ENCODE measurements at regions not wholly inside any gene's neighbourhood (a gene's known extent, or its start where the extent isn't known, plus 50 kb on each side); places are given as distances from the start of the nearest gene placed in this dataset.

- no peak for TF ChIP-seq CTCF (IDR thresholded peaks at IDR 0.05)
- no peak for TF ChIP-seq POLR2AphosphoS5 (IDR thresholded peaks at IDR 0.05; ENCODE audit: low read depth, low read length)
- no peak for TF ChIP-seq TCF7L2 (IDR thresholded peaks at IDR 0.05; ENCODE audit: low read depth, low read length)
- TF ChIP-seq SIN3A (IDR thresholded peaks at IDR 0.05; ENCODE audit: borderline replicate concordance, insufficient read depth, low read depth, low read length) = no peak
- TF ChIP-seq REST (IDR thresholded peaks at IDR 0.05; ENCODE audit: insufficient read depth in 1 of 2, low read depth in 2 of 2, low read length in 1 of 2) = no peak
Observed at GRCh38 chr22:46042786-46043185, 65.8 kb upstream of the WNT7B start.

All from Panc1 (cell line).